Transverse colon (tissue), 4 donors: ENCODE measurements at regions not wholly inside any gene's neighbourhood (a gene's known extent, or its start where the extent isn't known, plus 50 kb on each side); places are given as distances from the start of the nearest gene placed in this dataset.

Experiments
- DNase-seq: peaks from one replicate; pipeline ENCODE4 v3.0.0-alpha.2; 2019
- H3K27ac ChIP-seq, 4 donors: fragments of 200-600 bp; sonication (generic); 2 replicates each; pipeline ENCODE4 v1.5.1; 2016 to 2018; ENCODE audit warnings: inconsistent platforms in 4 of 4
- H3K27me3 ChIP-seq: fragments of 200-600 bp; sonication (generic); 2 replicates; pipeline ENCODE4 v1.5.1; 2017; ENCODE audit warnings: inconsistent platforms
- H3K36me3 ChIP-seq, 4 donors: fragments of 200-600 bp; sonication (generic); 2 replicates each; pipeline ENCODE4 v1.5.1; 2017 to 2019; ENCODE audit warnings: inconsistent platforms in 4 of 4
- H3K4me1 ChIP-seq, 4 donors: fragments of 200-600 bp; sonication (generic); 2 replicates each; pipeline ENCODE4 v1.5.1; 2017 to 2020; ENCODE audit warnings: inconsistent platforms in 4 of 4
- H3K4me3 ChIP-seq, 4 donors: fragments of 200-600 bp; sonication (generic); 1 replicate in 1 of 4; 2 replicates in 3 of 4; pipeline versions ENCODE4 v1.5.1 to v1.6.1; 2017 to 2019; ENCODE audit warnings: inconsistent platforms in 4 of 4
- H3K9me3 ChIP-seq, 2 donors: fragments of 200-600 bp; sonication (generic); 2 replicates each; pipeline ENCODE4 v1.5.1; 2017 to 2019; ENCODE audit warnings: inconsistent platforms in 2 of 2
- EP300 ChIP-seq: sonication (generic); formaldehyde crosslinking; IDR thresholded peaks from one replicate; pipeline ENCODE4 v1.6.1; 2017; ENCODE audit warnings: antibody characterized with exemption, low read depth
- POLR2A ChIP-seq: fragments of 450-650 bp; IDR thresholded peaks from one replicate; pipeline ENCODE4 v1.6.1; 2016; ENCODE audit warnings: antibody characterized with exemption, mild to moderate bottlenecking, moderate library complexity
- POLR2AphosphoS5 ChIP-seq, 3 donors: sonication (generic); formaldehyde crosslinking; IDR thresholded peaks; one replicate each; pipeline ENCODE4 v1.6.1; 2016; ENCODE audit warnings: antibody characterized with exemption in 3 of 3
- WGBS, 2 donors: methylation state at CpG; one replicate each; pipeline ENCODE4 v1.1.5; 2018; ENCODE audit warnings: low coverage in 1 of 2; 5-methylcytosine and 5-hydroxymethylcytosine counted together
- in situ Hi-C, 4 donors: fragments of 200-750 bp; cut with MboI; loops; one replicate each; pipeline versions ENCODE4 v1.15.0 to v1.15.1; 2017; ENCODE audit warnings: low sequenced_read_pairs in 3 of 4, low pct_ligation_motif_present in 1 of 4, low pct_unique_long_range_greater_than_20kb in 1 of 4
- intact Hi-C: fragments of 100-400 bp; cut with DNase I; formaldehyde crosslinking; loops from one replicate; pipeline ENCODE4 v1.15.1; 2023; ENCODE audit warnings: low total_unique reads
- TF ChIP-seq, protein P1 (sequence below), 5 experiments: fragments of 200-600 bp in 3 of 5; fragments of 450-650 bp in 2 of 5; sonication (generic) in 3 of 5; IDR thresholded peaks; 1 replicate in 2 of 5; 2 replicates in 3 of 5; pipeline ENCODE4 v1.5.1; 2016 to 2017; ENCODE audit warnings: antibody characterized with exemption in 5 of 5, inconsistent platforms in 3 of 5, mild to moderate bottlenecking in 2 of 5, moderate library complexity in 1 of 5

DNA sequence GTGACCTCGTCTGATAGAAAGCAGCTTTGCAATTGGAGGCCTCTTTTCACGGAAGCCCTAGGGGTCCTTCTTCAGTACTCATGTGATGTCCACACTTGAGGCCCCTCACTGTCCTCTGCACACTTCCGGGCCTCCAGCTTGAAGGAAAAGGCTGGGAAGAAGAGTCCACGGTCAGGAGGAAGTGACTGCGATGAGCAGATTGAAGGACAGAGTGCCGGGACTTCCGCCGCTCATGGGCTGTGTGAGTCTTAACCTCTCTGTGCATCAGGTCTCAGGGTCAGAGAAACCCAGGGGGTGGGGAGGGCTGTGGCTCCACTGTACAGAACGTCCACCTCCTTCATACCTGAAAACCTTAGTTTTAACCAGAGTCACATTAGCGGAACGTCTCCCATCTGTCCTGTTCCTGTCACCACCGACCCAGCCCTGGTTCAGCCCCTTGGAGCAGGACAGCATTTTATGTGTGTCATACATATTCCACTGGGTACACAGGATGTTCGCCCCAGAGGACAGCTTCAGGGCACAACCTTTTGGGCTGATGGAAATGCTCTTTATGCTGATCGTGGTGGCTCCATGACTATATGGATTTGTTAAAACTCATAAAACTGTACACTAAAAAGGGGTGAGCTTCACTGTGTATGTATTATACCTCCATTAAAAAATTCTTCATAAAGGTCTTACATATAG lies 51.0 kb upstream of the SORCS2 start:
- Histone ChIP-seq H3K27me3 (peaks cover 4% of the 10 kb centered on the region), H3K27ac (no peak overlapping the region), H3K4me1 (no peaks in the 10 kb centered on the region), H3K36me3 (no peaks in the 10 kb centered on the region), H3K9me3 (no peaks in the 10 kb centered on the region), H3K4me3 (no peak overlapping the region)
- TF ChIP-seq EP300 (no peak), POLR2AphosphoS5 (IDR thresholded peaks at IDR 0.05) (no peak), POLR2A (no peak)
- TF ChIP-seq, protein P1, sequence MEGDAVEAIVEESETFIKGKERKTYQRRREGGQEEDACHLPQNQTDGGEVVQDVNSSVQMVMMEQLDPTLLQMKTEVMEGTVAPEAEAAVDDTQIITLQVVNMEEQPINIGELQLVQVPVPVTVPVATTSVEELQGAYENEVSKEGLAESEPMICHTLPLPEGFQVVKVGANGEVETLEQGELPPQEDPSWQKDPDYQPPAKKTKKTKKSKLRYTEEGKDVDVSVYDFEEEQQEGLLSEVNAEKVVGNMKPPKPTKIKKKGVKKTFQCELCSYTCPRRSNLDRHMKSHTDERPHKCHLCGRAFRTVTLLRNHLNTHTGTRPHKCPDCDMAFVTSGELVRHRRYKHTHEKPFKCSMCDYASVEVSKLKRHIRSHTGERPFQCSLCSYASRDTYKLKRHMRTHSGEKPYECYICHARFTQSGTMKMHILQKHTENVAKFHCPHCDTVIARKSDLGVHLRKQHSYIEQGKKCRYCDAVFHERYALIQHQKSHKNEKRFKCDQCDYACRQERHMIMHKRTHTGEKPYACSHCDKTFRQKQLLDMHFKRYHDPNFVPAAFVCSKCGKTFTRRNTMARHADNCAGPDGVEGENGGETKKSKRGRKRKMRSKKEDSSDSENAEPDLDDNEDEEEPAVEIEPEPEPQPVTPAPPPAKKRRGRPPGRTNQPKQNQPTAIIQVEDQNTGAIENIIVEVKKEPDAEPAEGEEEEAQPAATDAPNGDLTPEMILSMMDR (IDR thresholded peaks at IDR 0.05), result no peak
- no peak for DNase-seq
- in situ Hi-C loops, result no loop called here
- intact Hi-C loops, result no loop called here
- WGBS, 2 donors, result 67 to 78% methylated on average over 1 to 14 of the region's 14 CpGs

DNA sequence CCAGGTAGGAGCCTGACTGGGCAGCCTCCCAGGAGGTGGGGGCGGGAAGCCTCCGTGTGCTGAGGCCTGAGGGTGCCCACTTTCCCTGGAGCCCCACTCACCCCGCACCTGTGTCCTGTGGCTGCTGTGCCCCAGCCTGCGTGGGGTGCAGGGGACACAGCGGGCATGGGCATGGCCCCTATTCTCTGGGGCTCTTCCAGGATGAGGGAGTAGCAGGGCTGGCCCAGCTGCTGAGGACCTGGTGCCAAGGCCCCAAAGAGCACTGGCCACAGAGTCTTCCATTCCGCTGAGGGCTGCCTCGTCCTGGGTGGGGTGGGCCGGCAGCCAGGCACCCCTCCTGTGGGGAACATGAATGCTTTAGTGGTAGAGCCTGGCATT lies 51.7 kb upstream of the SORCS2 start:
- TF ChIP-seq EP300, result no peak
- 93% methylated on average over 8 of the region's 8 CpGs; no CpG with 5 or more reads in 1 of the 2 donors for WGBS, 2 donors
- Histone ChIP-seq H3K4me1 (no peaks in the 10 kb centered on the region), H3K36me3 (no peaks in the 10 kb centered on the region), H3K27ac (no peak overlapping the region), H3K4me3 (no peak overlapping the region), H3K27me3 (peaks cover 4% of the 10 kb centered on the region), H3K9me3 (no peaks in the 10 kb centered on the region)
- DNase-seq, result no peak
- in situ Hi-C loops, result no loop called here
- intact Hi-C loops, result no loop called here

DNA sequence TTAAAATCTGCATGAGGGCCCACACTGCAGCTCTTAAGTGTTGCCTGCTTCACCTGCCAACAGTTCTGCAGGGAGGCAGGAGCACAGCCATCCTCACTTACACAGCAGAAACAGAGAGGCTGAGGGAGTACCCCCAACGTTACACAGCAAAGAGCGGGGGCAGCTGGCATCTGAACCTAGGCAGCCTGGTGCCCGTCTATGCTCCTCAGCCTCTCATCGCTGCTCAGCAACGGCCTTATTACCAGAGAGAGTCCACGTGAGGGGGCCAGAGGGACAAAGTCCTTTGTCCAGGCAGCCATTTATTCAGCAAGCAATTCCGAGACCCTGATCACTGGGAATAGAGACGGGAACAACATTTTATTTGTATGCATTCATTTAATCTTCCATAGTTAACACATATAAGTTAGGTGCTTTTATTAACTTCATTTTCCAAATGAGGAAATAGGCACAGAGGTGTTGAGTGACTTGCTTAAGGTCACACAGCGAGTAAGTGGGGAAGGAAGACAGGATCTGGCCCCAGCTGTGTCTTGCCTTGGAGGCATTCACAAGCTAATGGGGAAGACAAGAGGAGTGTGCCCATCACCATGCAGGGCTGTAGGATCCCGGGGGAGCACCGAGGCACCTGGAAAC lies 52.2 kb upstream of the SORCS2 start:
- WGBS, 2 donors, result 79 to 85% methylated on average over 2 to 11 of the region's 11 CpGs
- no peak overlapping the region for H3K27ac ChIP-seq

DNA sequence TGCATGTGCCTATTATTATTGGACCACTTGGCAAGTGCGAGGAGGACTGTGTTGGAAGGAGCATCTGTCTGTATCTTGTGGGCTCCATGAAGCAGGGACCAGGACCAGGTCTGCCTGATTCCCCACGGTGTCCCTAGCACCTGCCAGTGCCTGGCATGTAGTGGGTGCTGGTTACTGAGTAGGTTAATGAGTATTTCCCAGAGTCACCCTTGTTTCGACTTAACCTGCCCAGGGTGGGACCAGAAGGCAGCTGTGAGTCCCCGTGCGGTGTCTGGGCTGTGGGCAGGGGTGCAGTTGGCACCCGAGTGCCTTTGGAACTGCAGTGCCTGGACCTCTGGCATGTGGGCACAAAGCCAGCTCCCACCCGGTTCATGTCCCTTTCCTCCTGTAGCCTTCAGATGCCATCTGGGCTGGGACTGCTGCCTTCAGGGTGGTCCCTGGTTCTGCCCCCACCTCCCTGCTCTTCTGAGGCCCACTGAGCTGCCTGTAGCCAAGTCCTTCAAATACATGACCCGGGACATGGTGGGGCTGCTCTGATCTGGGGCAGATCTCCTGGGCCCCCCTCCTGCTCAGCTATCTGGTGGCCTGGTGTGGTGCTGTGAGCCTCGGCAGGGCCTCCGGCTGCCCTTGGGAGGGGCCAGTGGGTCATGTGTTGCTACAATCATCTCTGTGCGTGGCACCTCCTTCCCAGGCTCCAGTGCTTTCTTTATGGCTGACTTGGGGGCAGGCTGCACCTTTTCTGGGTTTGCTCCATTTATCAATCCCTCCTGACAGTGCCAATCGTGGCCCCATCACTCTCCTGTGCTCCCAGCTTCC lies 53.0 kb upstream of the SORCS2 start:
- TF ChIP-seq, protein P1 (IDR thresholded peaks at IDR 0.05), result no peak
- TF ChIP-seq POLR2A, result no peak

More for the DNA sequence above, 52.2 kb upstream of the SORCS2 start:
- H3K9me3 ChIP-seq, result no peaks in the 10 kb centered on the region
- peaks cover 4% of the 10 kb centered on the region for H3K27me3 ChIP-seq
- H3K36me3 ChIP-seq, result no peaks in the 10 kb centered on the region
- peaks cover 0 to under 1% (median 0%) of the 10 kb centered on the region in 4 donors for H3K4me1 ChIP-seq
- intact Hi-C loops (no loop called here), in situ Hi-C loops (no loop called here)
- H3K4me3 ChIP-seq, result no peak overlapping the region
- no peak for DNase-seq
- TF ChIP-seq POLR2AphosphoS5 (IDR thresholded peaks at IDR 0.05) (no peak), EP300 (no peak), POLR2A (no peak)
- TF ChIP-seq, protein P1 (IDR thresholded peaks at IDR 0.05), result no peak

More for the DNA sequence above, 53.0 kb upstream of the SORCS2 start:
- in situ Hi-C loops (no loop called here), intact Hi-C loops (no loop called here)
- peaks cover 0 to 4% (median 0%) of the 10 kb centered on the region in 4 donors for H3K4me1 ChIP-seq
- H3K36me3 ChIP-seq, result no peaks in the 10 kb centered on the region
- no peak for DNase-seq
- H3K9me3 ChIP-seq, result no peaks in the 10 kb centered on the region
- no peak overlapping the region for H3K4me3 ChIP-seq
- no peak overlapping the region for H3K27ac ChIP-seq
- 69% methylated on average over 11 of the region's 12 CpGs; no CpG with 5 or more reads in 1 of the 2 donors for WGBS, 2 donors
- peaks cover 4% of the 10 kb centered on the region for H3K27me3 ChIP-seq
